Tibial nerve (tissue), 3 donors: ENCODE measurements at regions not wholly inside any gene's neighbourhood (a gene's known extent, or its start where the extent isn't known, plus 50 kb on each side); places are given as distances from the start of the nearest gene placed in this dataset.

Experiments
- CTCF ChIP-seq, 5 experiments: fragments of 200-600 bp in 3 of 5; fragments of 450-650 bp in 2 of 5; sonication (generic) in 3 of 5; IDR thresholded peaks; one replicate each; pipeline ENCODE4 v1.5.1; 2016 to 2019; ENCODE audit warnings: antibody characterized with exemption in 5 of 5, mild to moderate bottlenecking in 3 of 5, moderate library complexity in 2 of 5
- POLR2A ChIP-seq, 2 donors: fragments of 450-650 bp; IDR thresholded peaks; one replicate each; pipeline ENCODE4 v1.6.1; 2017; ENCODE audit warnings: antibody characterized with exemption in 2 of 2, mild to moderate bottlenecking in 2 of 2, moderate library complexity in 2 of 2

- no peak for TF ChIP-seq POLR2A (IDR thresholded peaks at IDR 0.05)
- no peak for TF ChIP-seq CTCF (IDR thresholded peaks at IDR 0.05)
Observed at GRCh38 chr3:103227651-103228050, 792.8 kb downstream of the ZPLD1 start.
